NOMO-1 treated with dmso at 0.1 percent for 144 hours (cell line): ENCODE measurements at regions not wholly inside any gene's neighbourhood (a gene's known extent, or its start where the extent isn't known, plus 50 kb on each side); places are given as distances from the start of the nearest gene placed in this dataset.
"Not testable (repeated sequence)": the region's sequence is repeated elsewhere in the genome, so short reads cannot be mapped to it uniquely, and the experiment has no call there.

Experiments used
- DNase-seq: peaks from one replicate; lab custom pipeline; 2025; ENCODE audit not compliant: unreplicated experiment; lab: John Stamatoyannopoulos, UW

- no peak for DNase-seq
Observed at GRCh38 chr2:83990636-83991035, 468.4 kb downstream of the SUCLG1 start.

GRCh38 chr2:83976628-83977027 is 482.5 kb downstream of the SUCLG1 start:
- DNase-seq, result not testable (repeated sequence)

GRCh38 chr2:83972128-83972527 is 487.0 kb downstream of the SUCLG1 start:
- no peak for DNase-seq

- DNase-seq, result no peak
Observed at GRCh38 chr2:83971547-83971946, 487.5 kb downstream of the SUCLG1 start.

GRCh38 chr2:83970217-83970929 is 488.7 kb downstream of the SUCLG1 start:
- DNase-seq, result no peak

GRCh38 chr2:83969085-83969484 is 490.0 kb downstream of the SUCLG1 start:
- DNase-seq, result no peak

- no peak for DNase-seq
Observed at GRCh38 chr2:83967854-83968253, 491.2 kb downstream of the SUCLG1 start.

GRCh38 chr2:83966946-83967345 is 492.1 kb downstream of the SUCLG1 start:
- not testable (repeated sequence) for DNase-seq

GRCh38 chr2:83961512-83961911 is 497.6 kb downstream of the SUCLG1 start:
- no peak for DNase-seq

- no peak for DNase-seq
Observed at GRCh38 chr2:83960371-83960770, 498.7 kb downstream of the SUCLG1 start.

GRCh38 chr2:83959266-83959665 is 499.8 kb downstream of the SUCLG1 start:
- DNase-seq, result no peak

- DNase-seq, result no peak
Observed at GRCh38 chr2:83956991-83957390, 502.1 kb downstream of the SUCLG1 start.

- DNase-seq, result no peak
Observed at GRCh38 chr2:83953697-83954096, 505.4 kb downstream of the SUCLG1 start.

GRCh38 chr2:83951378-83951947 is 507.6 kb downstream of the SUCLG1 start:
- no peak for DNase-seq

- no peak for DNase-seq
Observed at GRCh38 chr2:83949361-83949760, 509.7 kb downstream of the SUCLG1 start.

- no peak for DNase-seq
Observed at GRCh38 chr2:83944191-83944590, 514.9 kb downstream of the SUCLG1 start.

GRCh38 chr2:83943265-83943664 is 515.8 kb downstream of the SUCLG1 start:
- DNase-seq, result no peak

GRCh38 chr2:83941886-83942285 is 517.2 kb downstream of the SUCLG1 start:
- no peak for DNase-seq

GRCh38 chr2:83933749-83934148 is 525.3 kb downstream of the SUCLG1 start:
- DNase-seq, result no peak

- DNase-seq, result no peak
Observed at GRCh38 chr2:83923531-83923930, 535.5 kb downstream of the SUCLG1 start.

GRCh38 chr2:83916559-83916958 is 542.5 kb downstream of the SUCLG1 start:
- no peak for DNase-seq

- DNase-seq, result no peak
Observed at GRCh38 chr2:83915381-83915780, 543.7 kb downstream of the SUCLG1 start.

GRCh38 chr2:83908750-83909149 is 550.3 kb downstream of the SUCLG1 start:
- DNase-seq, result no peak
